Activated naive CD4-positive, alpha-beta T cell treated with anti-CD3 and anti-CD28 coated beads for 36 hours (primary cell): ENCODE measurements at regions not wholly inside any gene's neighbourhood (a gene's known extent, or its start where the extent isn't known, plus 50 kb on each side); places are given as distances from the start of the nearest gene placed in this dataset.
"Not testable (repeated sequence)": the region's sequence is repeated elsewhere in the genome, so short reads cannot be mapped to it uniquely, and the experiment has no call there.

Experiments used
- CTCF ChIA-PET: fragments of 350-600 bp; sonication (Branson Sonifier 250); formaldehyde crosslinking; loops from one replicate; lab custom pipeline; 2021; ENCODE audit warnings: antibody characterized with exemption; lab: Charles Lee
- DNase-seq: peaks from one replicate; pipeline ENCODE4 v3.0.0-alpha.2; 2020
- H3K27ac Mint-ChIP-seq: one replicate; pipeline ENCODE4 v1.8.0; 2021; ENCODE audit warnings: mild to moderate bottlenecking, mixed read lengths
- H3K27me3 Mint-ChIP-seq: one replicate; pipeline ENCODE4 v1.8.0; 2021; ENCODE audit warnings: low read depth, mixed read lengths
- H3K36me3 Mint-ChIP-seq: one replicate; pipeline ENCODE4 v1.8.0; 2021; ENCODE audit warnings: low read depth, mixed read lengths
- H3K4me1 Mint-ChIP-seq: one replicate; pipeline ENCODE4 v1.8.0; 2021; ENCODE audit warnings: low read depth, mixed read lengths
- H3K4me3 Mint-ChIP-seq: one replicate; pipeline ENCODE4 v1.8.0; 2021; ENCODE audit warnings: mild to moderate bottlenecking, moderate library complexity, mixed read lengths
- H3K9me3 Mint-ChIP-seq: one replicate; pipeline ENCODE4 v1.8.0; 2021; ENCODE audit warnings: mixed read lengths
- intact Hi-C: fragments of 100-400 bp; cut with micrococcal nuclease; formaldehyde crosslinking; loops from one replicate; pipeline ENCODE4 v1.15.1; 2023

- no peak for DNase-seq
- Mint-ChIP-seq H3K27ac (no peak overlapping the region), H3K27me3 (peaks cover 12% of the 10 kb centered on the region), H3K9me3 (no peaks in the 10 kb centered on the region), H3K4me3 (no peak overlapping the region), H3K4me1 (no peaks in the 10 kb centered on the region), H3K36me3 (no peaks in the 10 kb centered on the region)
- intact Hi-C loops: no loop called here
- CTCF ChIA-PET: interaction anchor here (0.8 kb wide), 1 partner anchor 38 kb away, joined by 3 read pairs; no protein-coding TSS in a partner anchor
These were observed 57.3 kb upstream of the PRSS12 start for GRCh38 chr4:118410138-118410537.

- Mint-ChIP-seq H3K27me3 (peaks cover 3% of the 10 kb centered on the region), H3K36me3 (no peaks in the 10 kb centered on the region), H3K4me3 (no peak overlapping the region), H3K27ac (no peak overlapping the region), H3K9me3 (no peaks in the 10 kb centered on the region), H3K4me1 (no peaks in the 10 kb centered on the region)
- intact Hi-C loops: no loop called here
- CTCF ChIA-PET: no interaction called here
- no peak for DNase-seq
These were observed 64.5 kb upstream of the PRSS12 start for GRCh38 chr4:118417325-118417724.

GRCh38 chr4:118417800-118418199, 65.0 kb upstream of the PRSS12 start:
- CTCF ChIA-PET, H3K9me3 Mint-ChIP-seq, intact Hi-C loops, H3K27me3 Mint-ChIP-seq, H3K4me1 Mint-ChIP-seq, H3K27ac Mint-ChIP-seq, H3K4me3 Mint-ChIP-seq, DNase-seq, H3K36me3 Mint-ChIP-seq: not testable (repeated sequence)

- intact Hi-C loops, DNase-seq, CTCF ChIA-PET, H3K27me3 Mint-ChIP-seq, H3K27ac Mint-ChIP-seq, H3K9me3 Mint-ChIP-seq, H3K36me3 Mint-ChIP-seq, H3K4me3 Mint-ChIP-seq, H3K4me1 Mint-ChIP-seq: not testable (repeated sequence)
These were observed 65.6 kb upstream of the PRSS12 start for GRCh38 chr4:118418396-118418795.

GRCh38 chr4:118419626-118420025, 66.8 kb upstream of the PRSS12 start:
- H3K4me3 Mint-ChIP-seq, H3K4me1 Mint-ChIP-seq, H3K36me3 Mint-ChIP-seq, H3K27ac Mint-ChIP-seq, CTCF ChIA-PET, DNase-seq, H3K9me3 Mint-ChIP-seq, H3K27me3 Mint-ChIP-seq: not testable (repeated sequence)
- intact Hi-C loops: loop anchor here (10.0 kb wide), 1 partner anchor 465 kb away; the partner anchor contains the start of gene SYNPO2

- DNase-seq: peak; percentile 71
- H3K4me1 Mint-ChIP-seq, H3K9me3 Mint-ChIP-seq, H3K36me3 Mint-ChIP-seq, H3K27ac Mint-ChIP-seq, H3K4me3 Mint-ChIP-seq: not testable (repeated sequence)
- CTCF ChIA-PET: interaction anchor here (0.7 kb wide), 1 partner anchor 162 kb away, joined by 3 read pairs; no protein-coding TSS in a partner anchor
- intact Hi-C loops: loop anchor here (10.0 kb wide), 1 partner anchor 461 kb away; the partner anchor contains the start of gene SYNPO2
- peaks cover 13% of the 10 kb centered on the region for H3K27me3 Mint-ChIP-seq
These were observed 71.3 kb upstream of the PRSS12 start for GRCh38 chr4:118424062-118424461.

- H3K27ac Mint-ChIP-seq, H3K36me3 Mint-ChIP-seq, H3K9me3 Mint-ChIP-seq, H3K4me1 Mint-ChIP-seq, H3K4me3 Mint-ChIP-seq, DNase-seq, CTCF ChIA-PET: not testable (repeated sequence)
- intact Hi-C loops: loop anchor here (10.0 kb wide), 1 partner anchor 456 kb away; the partner anchor contains the start of gene SYNPO2
- H3K27me3 Mint-ChIP-seq: peaks cover 10% of the 10 kb centered on the region
These were observed 76.1 kb upstream of the PRSS12 start for GRCh38 chr4:118428881-118429280.

- CTCF ChIA-PET, H3K9me3 Mint-ChIP-seq, H3K4me3 Mint-ChIP-seq, DNase-seq, H3K27ac Mint-ChIP-seq, intact Hi-C loops, H3K36me3 Mint-ChIP-seq, H3K4me1 Mint-ChIP-seq, H3K27me3 Mint-ChIP-seq: not testable (repeated sequence)
These were observed 79.6 kb upstream of the PRSS12 start for GRCh38 chr4:118432359-118432758.

GRCh38 chr4:118433612-118434375, 81.0 kb upstream of the PRSS12 start:
- H3K36me3 Mint-ChIP-seq, H3K27ac Mint-ChIP-seq, H3K27me3 Mint-ChIP-seq, H3K4me3 Mint-ChIP-seq, intact Hi-C loops, H3K9me3 Mint-ChIP-seq, CTCF ChIA-PET, H3K4me1 Mint-ChIP-seq, DNase-seq: not testable (repeated sequence)

GRCh38 chr4:118435415-118435814, 82.6 kb upstream of the PRSS12 start:
- H3K4me1 Mint-ChIP-seq, H3K27ac Mint-ChIP-seq, intact Hi-C loops, CTCF ChIA-PET, H3K4me3 Mint-ChIP-seq, H3K36me3 Mint-ChIP-seq, H3K9me3 Mint-ChIP-seq, DNase-seq, H3K27me3 Mint-ChIP-seq: not testable (repeated sequence)

GRCh38 chr4:118442115-118442837, 89.5 kb upstream of the PRSS12 start:
- H3K36me3 Mint-ChIP-seq, H3K27me3 Mint-ChIP-seq, H3K4me3 Mint-ChIP-seq, CTCF ChIA-PET, H3K27ac Mint-ChIP-seq, DNase-seq, H3K9me3 Mint-ChIP-seq, H3K4me1 Mint-ChIP-seq, intact Hi-C loops: not testable (repeated sequence)

- DNase-seq, H3K4me1 Mint-ChIP-seq, H3K27me3 Mint-ChIP-seq, H3K36me3 Mint-ChIP-seq, H3K27ac Mint-ChIP-seq, H3K9me3 Mint-ChIP-seq, CTCF ChIA-PET, H3K4me3 Mint-ChIP-seq, intact Hi-C loops: not testable (repeated sequence)
These were observed 94.6 kb upstream of the PRSS12 start for GRCh38 chr4:118447397-118447796.

- H3K9me3 Mint-ChIP-seq, H3K36me3 Mint-ChIP-seq, H3K4me3 Mint-ChIP-seq, CTCF ChIA-PET, H3K27ac Mint-ChIP-seq, intact Hi-C loops, H3K4me1 Mint-ChIP-seq, H3K27me3 Mint-ChIP-seq, DNase-seq: not testable (repeated sequence)
These were observed 102.1 kb upstream of the PRSS12 start for GRCh38 chr4:118454857-118455256.
